CD4-positive, alpha-beta T cell treated with Interferon alpha-2 for 1 hour (primary cell): ENCODE measurements at regions not wholly inside any gene's neighbourhood (a gene's known extent, or its start where the extent isn't known, plus 50 kb on each side); places are given as distances from the start of the nearest gene placed in this dataset.
"Not testable (repeated sequence)": the region's sequence is repeated elsewhere in the genome, so short reads cannot be mapped to it uniquely, and the experiment has no call there.

Experiments
- DNase-seq, 2 donors: peaks; one replicate each; pipeline ENCODE4 v3.0.0-alpha.2; 2020 to 2022

- DNase-seq, result peak; percentile 82 to 84
These were observed 75.1 kb upstream of the USP9X start for GRCh38 chrX:41009850-41010846.

GRCh38 chrX:41014776-41015360 is 70.4 kb upstream of the USP9X start:
- no peak for DNase-seq

DNA sequence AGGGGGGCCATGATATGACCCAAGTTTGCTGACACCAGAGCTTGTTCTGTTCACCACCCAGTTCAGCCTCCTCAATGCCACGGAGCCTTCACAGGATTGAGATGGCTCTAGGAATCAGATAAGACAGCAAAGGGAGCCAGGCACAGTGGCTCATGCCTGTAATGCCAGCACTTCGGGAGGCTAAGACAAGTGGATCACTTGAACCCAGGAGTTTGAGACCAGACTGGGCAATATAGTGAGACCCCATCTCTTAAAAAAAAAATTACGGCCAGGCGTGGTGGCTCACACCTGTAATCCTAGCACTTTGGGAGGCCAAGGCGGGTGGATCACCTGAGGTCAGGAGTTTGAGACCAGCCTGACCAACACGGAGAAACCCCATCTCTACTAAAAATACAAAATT is 67.5 kb upstream of the USP9X start:
- not testable (repeated sequence) for DNase-seq

DNA sequence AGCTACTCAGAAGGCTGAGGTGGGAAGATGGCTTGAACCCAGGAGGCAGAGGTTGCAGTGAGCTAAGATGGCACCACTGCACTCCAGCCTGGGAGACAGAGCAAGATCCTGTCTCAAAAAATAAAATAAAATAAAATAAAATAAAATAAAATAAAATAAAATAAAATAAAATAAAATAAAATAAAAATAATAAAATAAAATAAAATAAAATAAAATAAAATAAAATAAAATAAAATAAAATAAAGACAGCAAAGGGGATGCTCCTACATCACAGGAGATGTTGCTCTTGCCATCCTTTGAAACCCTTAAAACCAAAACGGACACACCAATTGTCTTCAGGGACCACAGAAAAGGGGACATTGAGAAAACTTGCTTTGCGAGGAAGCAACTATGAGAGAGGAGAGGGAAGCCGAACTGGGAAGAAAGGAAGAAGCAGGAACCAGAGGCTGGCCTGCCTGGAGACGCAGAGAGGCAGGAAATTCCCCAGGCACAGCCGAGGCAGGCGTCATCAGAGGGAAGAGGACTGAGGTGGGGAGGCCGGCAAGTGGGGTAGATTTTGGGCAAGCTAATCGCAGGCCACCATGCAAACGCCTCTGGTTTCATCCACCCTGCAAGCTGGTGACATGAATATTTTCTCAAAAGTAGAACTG is 66.7 kb upstream of the USP9X start:
- not testable (repeated sequence) for DNase-seq

DNA sequence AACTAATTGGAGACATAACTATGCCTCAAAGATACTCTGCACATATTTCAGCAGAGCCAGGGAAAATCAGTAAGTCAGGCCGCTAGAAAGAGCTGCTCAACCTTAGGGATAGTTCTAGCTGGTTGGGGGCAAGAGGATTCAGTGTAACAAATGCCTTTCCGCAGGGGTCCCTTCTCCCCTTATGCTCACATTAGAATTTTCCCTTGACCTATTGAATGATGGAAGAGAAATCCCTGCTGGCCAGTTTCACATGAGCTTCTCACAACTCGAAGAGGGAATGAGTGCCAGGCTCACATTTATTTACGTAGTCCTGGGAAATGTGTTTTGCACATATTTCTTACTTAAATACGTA is 66.2 kb upstream of the USP9X start:
- no peak for DNase-seq

- DNase-seq, result no peak
These were observed 62.7 kb upstream of the USP9X start for GRCh38 chrX:41022566-41022965.

DNA sequence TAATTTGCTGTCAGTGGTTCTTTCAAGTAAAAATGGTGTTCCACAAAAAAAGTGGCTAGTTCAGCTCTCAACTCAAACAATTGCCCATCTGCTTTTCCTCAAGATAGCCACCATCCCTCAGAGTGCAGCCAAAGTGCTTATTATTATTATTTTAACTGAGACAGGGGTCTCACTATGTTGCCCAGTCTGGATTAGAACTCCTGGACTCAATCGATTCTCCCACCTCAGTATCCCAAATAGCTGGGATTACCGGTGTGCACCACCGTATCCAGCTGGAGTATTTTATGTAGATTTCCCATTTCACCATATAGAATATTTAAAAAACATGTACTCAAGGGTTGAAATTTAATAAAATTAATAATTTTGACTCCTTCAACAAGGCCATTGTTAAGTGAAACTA is 62.1 kb upstream of the USP9X start:
- no peak for DNase-seq

- DNase-seq, result not testable (repeated sequence)
These were observed 60.9 kb upstream of the USP9X start for GRCh38 chrX:41024335-41024734.

GRCh38 chrX:41024755-41025154 is 60.5 kb upstream of the USP9X start:
- DNase-seq, result no peak

DNA sequence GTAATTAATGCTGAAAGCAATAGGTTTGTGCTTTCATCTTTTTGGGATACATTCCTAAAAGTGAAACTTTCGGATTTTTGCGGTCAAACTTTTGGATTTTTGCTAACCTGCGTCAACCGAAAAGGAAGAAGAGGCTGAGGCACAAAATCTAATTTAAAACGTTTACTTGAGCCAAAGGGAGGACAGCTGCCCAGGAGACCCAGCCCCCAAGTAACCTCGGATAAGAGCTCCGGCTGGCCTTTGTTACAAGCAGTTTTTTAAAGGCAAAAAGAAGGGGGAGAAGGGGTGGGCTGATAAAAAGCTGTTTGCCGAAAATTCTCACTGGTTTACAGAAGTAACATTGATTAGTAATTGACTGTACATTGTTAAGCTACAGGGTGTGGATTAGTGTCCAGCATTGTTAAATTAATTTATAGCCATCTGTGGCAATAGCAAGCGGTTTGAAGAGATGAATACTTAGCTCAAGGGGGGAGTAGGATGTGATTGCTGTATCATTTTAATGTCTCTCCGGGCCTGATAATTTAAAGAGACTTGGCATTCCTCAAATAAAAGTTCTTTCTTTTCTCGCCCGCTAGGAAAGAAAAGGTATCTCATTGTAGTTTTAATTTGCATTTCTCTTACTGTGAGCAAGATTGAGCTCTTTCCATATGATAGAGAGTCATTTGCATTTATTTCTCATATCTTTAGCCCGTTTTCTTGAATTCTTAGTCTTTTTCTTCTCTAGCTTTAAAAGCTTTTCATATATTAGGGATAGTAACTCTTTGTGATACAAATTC is 59.1 kb upstream of the USP9X start:
- no peak for DNase-seq

DNA sequence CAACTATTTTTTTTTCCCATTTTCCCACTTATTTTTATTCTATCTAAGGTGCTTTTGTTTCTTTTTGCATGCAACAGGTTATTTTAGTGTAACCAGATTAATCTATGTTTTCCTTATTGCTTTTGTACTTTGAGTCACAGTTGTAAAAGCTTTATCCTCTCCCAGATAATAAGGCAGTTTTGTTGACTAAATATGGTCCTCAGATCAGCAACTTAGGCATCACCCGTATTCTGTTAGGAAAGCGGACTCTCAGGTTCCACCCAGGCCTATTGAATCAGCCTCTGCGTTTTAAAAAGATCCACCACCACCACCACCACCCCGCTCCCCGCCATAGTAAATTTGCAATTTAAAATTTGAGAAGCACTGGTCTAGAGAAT is 58.6 kb upstream of the USP9X start:
- DNase-seq, result no peak

DNA sequence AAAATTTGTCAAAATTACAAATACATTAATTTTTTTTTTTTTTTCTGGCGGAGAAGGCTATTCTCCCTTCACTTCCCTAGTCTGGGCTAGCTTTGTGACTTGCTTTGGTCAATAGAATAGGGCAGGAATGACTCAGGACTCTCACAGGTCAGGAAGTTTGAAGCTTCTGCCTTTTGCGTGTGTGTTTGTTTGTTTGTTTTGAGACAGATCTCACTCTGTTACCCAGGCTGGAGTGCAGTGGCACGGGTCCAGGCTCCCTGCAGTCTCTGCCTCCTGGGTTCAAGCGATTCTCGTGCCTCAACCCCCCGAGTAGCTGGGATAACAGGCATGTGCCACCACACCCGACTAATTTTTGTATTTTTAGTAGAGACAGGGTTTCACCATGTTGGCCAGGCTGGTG is 55.9 kb upstream of the USP9X start:
- no peak for DNase-seq

- DNase-seq, result no peak
These were observed 53.8 kb upstream of the USP9X start for GRCh38 chrX:41031256-41031967.

GRCh38 chrX:41033299-41033698 is 51.9 kb upstream of the USP9X start:
- no peak for DNase-seq

- DNase-seq, result not testable (repeated sequence)
These were observed 50.3 kb upstream of the USP9X start for GRCh38 chrX:41034902-41035301.
